ENCODE measurements at regions not wholly inside any gene's neighbourhood (a gene's known extent, or its start where the extent isn't known, plus 50 kb on each side); places are given as distances from the start of the nearest gene placed in this dataset.

DNA sequence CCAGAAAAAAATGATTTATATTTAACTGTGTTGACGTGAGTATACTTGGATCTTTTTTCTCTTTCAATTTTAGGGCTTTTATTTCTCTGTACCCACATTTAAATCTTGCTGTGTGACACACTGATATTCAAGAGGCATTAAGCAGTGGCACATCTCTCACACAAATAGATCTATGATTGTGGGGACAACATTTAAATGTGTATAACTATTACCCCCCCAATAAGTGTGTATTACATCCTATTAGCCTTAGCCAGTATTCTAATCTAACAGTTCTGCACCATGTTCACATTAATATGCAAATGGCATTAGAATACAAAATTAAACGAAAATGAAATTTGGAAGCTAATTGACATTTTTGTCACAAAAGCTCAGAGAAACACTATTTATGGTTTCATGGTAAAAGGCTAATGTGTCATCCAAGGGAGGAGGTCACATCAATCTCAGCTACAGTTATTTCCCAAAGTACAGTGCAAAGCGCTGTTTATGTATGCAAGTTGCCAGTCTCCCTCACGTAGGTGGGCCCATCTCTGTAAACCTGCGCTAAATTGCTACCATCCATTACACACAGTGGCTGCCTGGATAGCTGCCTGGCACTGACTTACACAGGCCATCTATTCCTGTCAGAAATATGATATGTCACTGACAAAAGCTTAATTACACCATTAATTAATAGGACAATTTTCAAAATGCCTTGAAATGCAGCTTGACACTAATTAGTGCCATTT lies 984.7 kb upstream of the PCDH9 start:
- TF ChIP-seq, protein P1, sequence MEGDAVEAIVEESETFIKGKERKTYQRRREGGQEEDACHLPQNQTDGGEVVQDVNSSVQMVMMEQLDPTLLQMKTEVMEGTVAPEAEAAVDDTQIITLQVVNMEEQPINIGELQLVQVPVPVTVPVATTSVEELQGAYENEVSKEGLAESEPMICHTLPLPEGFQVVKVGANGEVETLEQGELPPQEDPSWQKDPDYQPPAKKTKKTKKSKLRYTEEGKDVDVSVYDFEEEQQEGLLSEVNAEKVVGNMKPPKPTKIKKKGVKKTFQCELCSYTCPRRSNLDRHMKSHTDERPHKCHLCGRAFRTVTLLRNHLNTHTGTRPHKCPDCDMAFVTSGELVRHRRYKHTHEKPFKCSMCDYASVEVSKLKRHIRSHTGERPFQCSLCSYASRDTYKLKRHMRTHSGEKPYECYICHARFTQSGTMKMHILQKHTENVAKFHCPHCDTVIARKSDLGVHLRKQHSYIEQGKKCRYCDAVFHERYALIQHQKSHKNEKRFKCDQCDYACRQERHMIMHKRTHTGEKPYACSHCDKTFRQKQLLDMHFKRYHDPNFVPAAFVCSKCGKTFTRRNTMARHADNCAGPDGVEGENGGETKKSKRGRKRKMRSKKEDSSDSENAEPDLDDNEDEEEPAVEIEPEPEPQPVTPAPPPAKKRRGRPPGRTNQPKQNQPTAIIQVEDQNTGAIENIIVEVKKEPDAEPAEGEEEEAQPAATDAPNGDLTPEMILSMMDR (IDR thresholded peaks at IDR 0.05), result no peak
- no peak overlapping the region for H3K4me3 Mint-ChIP-seq
- no peaks in the 10 kb centered on the region for H3K27me3 Mint-ChIP-seq (ENCODE audit: low read depth, poor library complexity)
- H3K27ac Mint-ChIP-seq, result no peak overlapping the region
- no peaks in the 10 kb centered on the region for H3K36me3 Mint-ChIP-seq (ENCODE audit: low read depth)
- DNase-seq, result no peak
- no peaks in the 10 kb centered on the region for H3K9me3 Mint-ChIP-seq
- H3K4me1 Mint-ChIP-seq, result no peaks in the 10 kb centered on the region

DNA sequence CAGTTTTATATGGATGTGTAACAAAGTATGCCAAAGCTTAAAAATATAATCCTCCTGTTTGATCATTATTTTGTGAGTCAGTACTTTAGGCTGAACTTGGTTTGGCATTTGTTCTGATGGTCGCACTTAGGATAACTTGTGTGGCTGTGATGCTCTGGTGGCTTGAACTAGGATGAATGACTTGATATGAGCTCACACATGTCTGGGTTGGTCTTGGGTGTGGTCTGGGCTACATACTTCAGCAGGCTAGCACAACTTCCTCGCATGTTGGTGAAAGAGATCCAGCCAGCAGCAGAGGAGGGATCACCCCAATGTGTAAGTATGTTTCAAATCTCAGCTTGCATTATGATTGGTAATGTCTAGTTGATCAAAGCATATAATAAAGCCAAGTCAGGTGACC lies 969.1 kb upstream of the PCDH9 start:
- H3K27ac Mint-ChIP-seq, result no peak overlapping the region
- TF ChIP-seq, protein P1 (IDR thresholded peaks at IDR 0.05), result no peak

DNA sequence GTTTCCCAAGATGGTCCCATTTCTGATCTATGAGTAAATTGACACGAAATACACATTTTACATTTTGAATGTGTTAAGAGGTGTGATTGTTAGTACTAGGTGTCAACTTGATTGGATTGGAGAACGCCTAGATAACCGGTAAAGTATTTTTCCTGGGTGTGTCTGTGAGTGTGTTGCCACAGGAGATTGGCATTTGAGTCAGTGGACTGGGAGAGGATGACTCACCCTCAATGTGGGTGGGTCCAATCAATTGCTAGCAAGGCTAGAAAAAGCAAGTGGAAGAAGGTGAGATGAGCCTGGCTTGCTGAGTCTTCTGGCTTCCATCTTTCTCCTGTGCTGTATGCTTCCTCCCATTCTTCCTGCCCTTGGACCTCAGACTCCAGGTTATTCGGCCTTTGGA lies 960.7 kb upstream of the PCDH9 start:
- Mint-ChIP-seq H3K4me3 (no peak overlapping the region), H3K27ac (no peak overlapping the region), H3K4me1 (peaks cover 13% of the 10 kb centered on the region), H3K27me3 (ENCODE audit: low read depth, poor library complexity) (no peaks in the 10 kb centered on the region), H3K36me3 (ENCODE audit: low read depth) (no peaks in the 10 kb centered on the region), H3K9me3 (no peaks in the 10 kb centered on the region)
- TF ChIP-seq, protein P1 (IDR thresholded peaks at IDR 0.05), result no peak
- DNase-seq, result no peak

More for the DNA sequence above, 969.1 kb upstream of the PCDH9 start:
- no peak for DNase-seq
- Mint-ChIP-seq H3K36me3 (ENCODE audit: low read depth) (no peaks in the 10 kb centered on the region), H3K4me3 (no peak overlapping the region), H3K9me3 (no peaks in the 10 kb centered on the region), H3K4me1 (no peaks in the 10 kb centered on the region), H3K27me3 (ENCODE audit: low read depth, poor library complexity) (no peaks in the 10 kb centered on the region)

DNA sequence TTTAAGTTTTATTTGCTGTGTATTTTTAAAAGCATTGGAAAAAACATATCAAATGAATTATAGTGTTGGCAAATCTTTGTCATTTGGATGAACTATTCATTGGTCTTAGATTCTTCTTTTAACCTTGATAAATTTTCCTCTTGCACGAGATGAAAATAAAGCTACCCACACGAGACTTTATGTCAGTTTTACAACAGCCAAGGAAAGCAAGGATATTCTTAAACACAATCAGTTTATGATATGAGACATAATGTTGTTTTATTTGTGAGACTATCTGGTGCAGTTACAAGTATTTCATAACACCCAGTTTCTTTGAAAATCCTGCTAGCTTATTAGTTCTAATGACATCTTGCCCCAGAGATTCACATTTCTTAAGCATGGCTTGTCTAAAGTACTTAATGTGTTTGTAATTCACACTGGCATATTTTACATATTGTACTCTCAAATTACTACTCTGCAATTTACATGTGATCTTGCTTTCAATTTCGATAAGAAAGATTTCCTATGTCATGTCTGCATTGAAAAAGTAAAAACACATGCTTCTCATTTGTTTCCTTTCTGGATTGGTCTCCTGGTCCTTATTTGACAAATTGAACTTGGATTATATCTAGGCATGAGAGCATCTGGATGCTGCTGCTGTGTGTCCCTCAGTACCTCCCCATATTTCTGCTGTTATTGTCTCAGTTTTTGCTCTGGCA lies 955.5 kb upstream of the PCDH9 start:
- TF ChIP-seq, protein P1 (IDR thresholded peaks at IDR 0.05), result no peak
- Mint-ChIP-seq H3K9me3 (peaks cover under 1% of the 10 kb centered on the region), H3K4me1 (no peaks in the 10 kb centered on the region), H3K4me3 (no peak overlapping the region), H3K36me3 (ENCODE audit: low read depth) (no peaks in the 10 kb centered on the region), H3K27ac (no peak overlapping the region), H3K27me3 (ENCODE audit: low read depth, poor library complexity) (no peaks in the 10 kb centered on the region)
- no peak for DNase-seq

DNA sequence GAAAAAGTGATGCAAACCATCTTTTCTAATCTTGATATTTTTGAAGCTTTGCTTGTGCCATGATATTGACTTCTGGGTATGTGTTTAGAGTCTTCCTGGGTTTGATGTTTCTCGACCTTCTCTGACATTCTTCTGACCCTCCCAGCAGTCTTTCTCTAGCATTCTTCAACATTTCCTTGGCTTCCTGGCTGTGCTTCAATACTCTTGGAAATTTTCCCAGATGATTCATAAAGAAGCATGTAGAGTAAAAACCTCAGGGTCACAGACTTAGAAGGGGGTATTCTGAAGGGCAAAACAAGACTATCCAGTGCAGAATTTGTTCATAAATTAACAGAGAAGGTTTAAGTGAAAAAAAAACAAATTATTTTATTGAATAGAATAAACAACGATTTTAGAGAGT lies 946.3 kb upstream of the PCDH9 start:
- TF ChIP-seq, protein P1 (IDR thresholded peaks at IDR 0.05), result no peak
- DNase-seq, result no peak
- Mint-ChIP-seq H3K36me3 (ENCODE audit: low read depth) (no peaks in the 10 kb centered on the region), H3K27ac (no peak overlapping the region), H3K4me3 (no peak overlapping the region), H3K27me3 (ENCODE audit: low read depth, poor library complexity) (no peaks in the 10 kb centered on the region), H3K4me1 (no peaks in the 10 kb centered on the region), H3K9me3 (peaks cover 8% of the 10 kb centered on the region)

DNA sequence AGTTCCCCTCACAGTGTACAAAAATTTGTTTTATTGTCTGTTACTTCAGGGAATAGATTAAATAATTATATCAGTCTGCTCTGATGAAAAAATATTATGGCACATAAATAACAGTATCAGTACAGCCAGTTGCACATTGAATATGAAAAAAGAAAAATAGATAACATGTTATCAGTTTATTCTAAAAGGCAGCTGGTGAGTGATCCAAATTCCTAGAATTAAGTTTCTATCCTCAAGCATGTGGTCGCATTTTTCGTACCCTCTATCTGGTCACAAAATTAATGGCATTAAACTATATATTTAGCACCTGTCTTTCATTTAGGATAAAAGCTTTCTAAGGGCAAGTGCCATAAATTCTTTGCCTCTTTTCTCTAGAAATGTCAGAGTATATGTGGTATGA lies 944.8 kb upstream of the PCDH9 start:
- TF ChIP-seq, protein P1 (IDR thresholded peaks at IDR 0.05), result no peak

More for the DNA sequence above, 944.8 kb upstream of the PCDH9 start:
- Mint-ChIP-seq H3K4me1 (no peaks in the 10 kb centered on the region), H3K27me3 (ENCODE audit: low read depth, poor library complexity) (no peaks in the 10 kb centered on the region), H3K36me3 (ENCODE audit: low read depth) (no peaks in the 10 kb centered on the region), H3K27ac (no peak overlapping the region), H3K9me3 (peaks cover 5% of the 10 kb centered on the region), H3K4me3 (no peak overlapping the region)
- DNase-seq, result no peak

All from nephron progenitor cell (in vitro differentiated cells).